ENCODE measurements at regions not wholly inside any gene's neighbourhood (a gene's known extent, or its start where the extent isn't known, plus 50 kb on each side); places are given as distances from the start of the nearest gene placed in this dataset.

DNA sequence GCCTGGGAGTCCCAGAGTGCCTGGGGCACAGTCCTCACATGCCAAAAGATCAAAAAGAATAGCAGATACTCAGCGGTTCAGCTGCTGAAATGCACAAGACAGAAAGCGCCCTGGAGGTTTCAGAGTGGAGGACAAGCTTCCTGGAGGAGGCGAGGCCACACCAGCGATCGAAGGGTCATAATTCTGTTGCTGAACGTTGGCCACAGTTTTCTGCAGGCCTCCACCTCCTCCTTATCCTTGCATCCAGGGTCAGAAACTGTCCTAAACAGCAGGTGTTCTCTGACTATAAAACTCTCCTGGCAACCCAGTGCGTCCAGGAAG is 220.3 kb upstream of the LINGO1 start:
- no peaks in the 10 kb centered on the region for H3K36me3 ChIP-seq (ENCODE audit: control insufficient read depth, insufficient read depth, low read length)
- H3K27me3 ChIP-seq (ENCODE audit: control insufficient read depth, insufficient read depth, low read length), result no peaks in the 10 kb centered on the region
- FAIRE-seq (no peak), DNase-seq (ENCODE audit: low read depth) (no peak)
- TF ChIP-seq, protein P1, sequence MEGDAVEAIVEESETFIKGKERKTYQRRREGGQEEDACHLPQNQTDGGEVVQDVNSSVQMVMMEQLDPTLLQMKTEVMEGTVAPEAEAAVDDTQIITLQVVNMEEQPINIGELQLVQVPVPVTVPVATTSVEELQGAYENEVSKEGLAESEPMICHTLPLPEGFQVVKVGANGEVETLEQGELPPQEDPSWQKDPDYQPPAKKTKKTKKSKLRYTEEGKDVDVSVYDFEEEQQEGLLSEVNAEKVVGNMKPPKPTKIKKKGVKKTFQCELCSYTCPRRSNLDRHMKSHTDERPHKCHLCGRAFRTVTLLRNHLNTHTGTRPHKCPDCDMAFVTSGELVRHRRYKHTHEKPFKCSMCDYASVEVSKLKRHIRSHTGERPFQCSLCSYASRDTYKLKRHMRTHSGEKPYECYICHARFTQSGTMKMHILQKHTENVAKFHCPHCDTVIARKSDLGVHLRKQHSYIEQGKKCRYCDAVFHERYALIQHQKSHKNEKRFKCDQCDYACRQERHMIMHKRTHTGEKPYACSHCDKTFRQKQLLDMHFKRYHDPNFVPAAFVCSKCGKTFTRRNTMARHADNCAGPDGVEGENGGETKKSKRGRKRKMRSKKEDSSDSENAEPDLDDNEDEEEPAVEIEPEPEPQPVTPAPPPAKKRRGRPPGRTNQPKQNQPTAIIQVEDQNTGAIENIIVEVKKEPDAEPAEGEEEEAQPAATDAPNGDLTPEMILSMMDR (IDR thresholded peaks at IDR 0.05; ENCODE audit: insufficient read depth, low read length, severe bottlenecking), result no peak
- H3K4me3 ChIP-seq (ENCODE audit: low read depth, low read length), result no peak overlapping the region

DNA sequence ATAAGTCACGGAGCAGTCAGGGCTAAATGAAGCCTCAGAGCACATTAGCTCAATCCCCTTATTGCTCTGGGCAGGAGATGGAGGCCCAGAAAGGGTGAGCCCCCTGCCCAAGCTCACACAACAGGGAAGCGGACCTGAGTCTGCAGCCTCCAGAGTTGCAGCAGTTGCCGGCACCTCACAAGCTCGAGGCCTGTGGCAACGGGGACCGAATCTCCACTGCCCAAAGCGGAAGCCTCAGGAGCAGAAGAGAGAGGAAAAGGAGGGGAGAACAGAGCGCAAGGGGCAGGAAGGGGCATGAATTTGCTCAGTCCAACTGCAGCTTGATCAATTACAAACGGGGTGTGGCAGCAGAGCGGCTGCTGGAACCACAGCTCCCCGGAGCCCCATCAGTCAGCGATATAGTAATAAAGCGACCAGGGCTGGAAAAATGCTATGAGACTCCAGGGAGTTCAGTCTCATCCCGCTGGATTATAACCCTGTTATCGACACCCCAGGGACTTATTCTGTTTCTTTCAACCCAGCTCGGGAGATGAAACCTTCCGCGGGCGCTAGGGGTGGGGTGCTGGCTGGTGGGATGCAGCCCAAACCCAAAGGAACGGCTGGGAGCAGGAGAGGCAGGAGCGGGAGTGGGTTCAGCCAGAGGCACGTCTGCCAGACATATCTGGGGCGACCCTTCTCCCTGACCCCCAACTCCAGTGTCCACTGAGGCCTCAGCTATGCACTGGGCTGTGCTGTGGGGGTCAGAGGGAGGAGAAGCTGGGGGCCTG is 219.7 kb upstream of the LINGO1 start:
- no peaks in the 10 kb centered on the region for H3K36me3 ChIP-seq (ENCODE audit: control insufficient read depth, insufficient read depth, low read length)
- TF ChIP-seq, protein P1 (IDR thresholded peaks at IDR 0.05; ENCODE audit: insufficient read depth, low read length, severe bottlenecking), result no peak
- no peak overlapping the region for H3K4me3 ChIP-seq (ENCODE audit: low read depth, low read length)
- FAIRE-seq, result no peak
- DNase-seq (ENCODE audit: low read depth), result no peak
- no peaks in the 10 kb centered on the region for H3K27me3 ChIP-seq (ENCODE audit: control insufficient read depth, insufficient read depth, low read length)

DNA sequence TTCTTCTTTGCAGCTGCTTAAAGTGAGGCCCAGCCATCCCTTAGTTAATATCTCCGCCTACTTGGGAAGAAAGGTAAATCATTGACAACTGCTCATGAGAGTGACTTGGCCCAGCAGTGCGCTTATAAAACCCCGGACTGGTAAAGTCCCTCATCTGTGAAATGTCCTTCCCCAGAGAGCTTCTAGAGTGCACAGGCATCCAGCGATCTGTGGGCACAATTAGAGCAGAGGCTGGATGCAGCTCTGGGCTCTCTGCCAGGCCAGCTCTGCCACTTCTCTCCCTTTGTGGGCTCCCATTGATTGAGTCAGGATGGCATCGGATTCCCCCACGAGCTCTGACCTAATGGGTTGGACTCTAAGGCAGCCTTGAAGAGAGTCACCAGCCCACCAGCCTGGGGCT is 219.0 kb upstream of the LINGO1 start:
- Histone ChIP-seq H3K27me3 (ENCODE audit: control insufficient read depth, insufficient read depth, low read length) (no peaks in the 10 kb centered on the region), H3K4me3 (ENCODE audit: low read depth, low read length) (no peak overlapping the region), H3K36me3 (ENCODE audit: control insufficient read depth, insufficient read depth, low read length) (no peaks in the 10 kb centered on the region)
- TF ChIP-seq, protein P1 (IDR thresholded peaks at IDR 0.05; ENCODE audit: insufficient read depth, low read length, severe bottlenecking), result no peak
- FAIRE-seq (no peak), DNase-seq (ENCODE audit: low read depth) (no peak)

DNA sequence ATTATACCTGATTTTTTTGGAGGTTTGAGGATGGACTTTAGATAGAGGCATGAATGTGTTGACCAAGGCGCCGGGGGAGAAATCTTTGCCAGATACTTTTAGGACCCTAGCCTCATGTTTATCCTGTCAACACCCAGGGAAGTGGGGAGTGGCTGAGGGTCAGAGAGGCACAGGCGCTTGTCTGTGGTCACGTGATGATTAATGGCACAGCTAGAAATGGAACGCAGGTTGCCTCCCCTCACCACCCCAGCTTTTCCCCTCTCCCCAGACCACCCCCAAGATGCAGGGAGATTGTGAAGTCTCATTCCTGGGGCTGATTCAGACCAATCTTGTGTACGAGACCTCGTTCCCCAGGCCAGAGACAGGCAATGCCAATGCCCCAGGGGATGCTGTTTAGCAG is 218.4 kb upstream of the LINGO1 start:
- no peak for DNase-seq (ENCODE audit: low read depth)
- no peak for FAIRE-seq
- H3K27me3 ChIP-seq (ENCODE audit: control insufficient read depth, insufficient read depth, low read length), result no peaks in the 10 kb centered on the region
- H3K4me3 ChIP-seq (ENCODE audit: low read depth, low read length), result no peak overlapping the region
- H3K36me3 ChIP-seq (ENCODE audit: control insufficient read depth, insufficient read depth, low read length), result no peaks in the 10 kb centered on the region
- TF ChIP-seq, protein P1 (IDR thresholded peaks at IDR 0.05; ENCODE audit: insufficient read depth, low read length, severe bottlenecking), result no peak

DNA sequence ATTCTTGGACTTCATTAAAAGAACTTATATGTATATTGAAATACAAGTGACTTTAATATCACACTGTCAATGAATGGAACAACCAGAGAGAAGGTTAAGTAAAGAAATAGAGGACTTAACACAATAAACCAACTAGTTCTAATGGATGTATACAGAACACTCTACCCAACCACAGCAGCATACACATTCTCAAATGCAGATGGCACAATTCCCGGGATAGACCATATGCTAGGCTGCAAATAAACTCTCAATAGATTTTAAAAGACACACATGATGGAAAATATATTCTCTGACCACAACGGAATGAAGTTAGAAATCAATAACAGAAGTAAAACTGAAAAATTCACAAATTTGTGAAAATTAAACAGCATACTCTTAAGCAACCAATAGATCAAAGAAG is 214.3 kb upstream of the LINGO1 start:
- Histone ChIP-seq H3K27me3 (ENCODE audit: control insufficient read depth, insufficient read depth, low read length) (peaks cover 6% of the 10 kb centered on the region), H3K4me3 (ENCODE audit: low read depth, low read length) (no peak overlapping the region), H3K36me3 (ENCODE audit: control insufficient read depth, insufficient read depth, low read length) (no peaks in the 10 kb centered on the region)
- TF ChIP-seq, protein P1 (IDR thresholded peaks at IDR 0.05; ENCODE audit: insufficient read depth, low read length, severe bottlenecking), result no peak
- DNase-seq (ENCODE audit: low read depth) (no peak), FAIRE-seq (no peak)

DNA sequence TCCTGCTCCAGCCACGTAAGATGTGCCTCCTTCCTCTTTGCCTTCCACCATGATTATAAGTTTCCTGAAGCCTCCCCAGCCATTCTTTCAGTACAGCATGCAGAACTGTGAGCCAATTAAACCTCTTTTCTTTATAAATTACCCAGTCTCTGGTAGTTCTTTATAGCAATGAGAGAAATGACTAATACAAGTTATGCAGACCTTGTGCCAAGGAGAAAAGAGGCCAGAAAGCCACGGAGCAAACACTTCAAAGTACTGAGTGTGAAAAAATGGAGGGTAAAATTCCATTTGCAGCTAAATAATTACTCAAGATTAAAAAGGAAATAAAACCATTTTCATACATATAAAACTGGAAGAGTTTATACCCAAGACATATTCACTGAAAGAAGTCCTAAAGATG is 213.6 kb upstream of the LINGO1 start:
- Histone ChIP-seq H3K36me3 (ENCODE audit: control insufficient read depth, insufficient read depth, low read length) (no peaks in the 10 kb centered on the region), H3K4me3 (ENCODE audit: low read depth, low read length) (no peak overlapping the region), H3K27me3 (ENCODE audit: control insufficient read depth, insufficient read depth, low read length) (peaks cover 6% of the 10 kb centered on the region)
- FAIRE-seq, result no peak
- no peak for DNase-seq (ENCODE audit: low read depth)
- TF ChIP-seq, protein P1 (IDR thresholded peaks at IDR 0.05; ENCODE audit: insufficient read depth, low read length, severe bottlenecking), result no peak
